ENCODE measurements at regions not wholly inside any gene's neighbourhood (a gene's known extent, or its start where the extent isn't known, plus 50 kb on each side); places are given as distances from the start of the nearest gene placed in this dataset.
"Not testable (repeated sequence)": the region's sequence is repeated elsewhere in the genome, so short reads cannot be mapped to it uniquely, and the experiment has no call there.

- DNase-seq (ENCODE audit: low spot score in 2 of 2) (peak in 1 of 2 donors; percentile 25), FAIRE-seq (no peak)
These were observed 52.7 kb downstream of the KCNA5 start for GRCh38 chr12:5096241-5096924.

GRCh38 chr12:5097786-5098185 lies 54.1 kb downstream of the KCNA5 start:
- DNase-seq (ENCODE audit: low spot score in 2 of 2) (no peak), FAIRE-seq (no peak)

GRCh38 chr12:5099136-5099535 lies 55.5 kb downstream of the KCNA5 start:
- FAIRE-seq, result no peak

GRCh38 chr12:5099591-5099990 lies 55.9 kb downstream of the KCNA5 start:
- FAIRE-seq (no peak), DNase-seq (ENCODE audit: low spot score in 2 of 2) (no peak)

More at GRCh38 chr12:5099136-5099535, 55.5 kb downstream of the KCNA5 start:
- no peak for DNase-seq (ENCODE audit: low spot score in 2 of 2)

GRCh38 chr12:5101686-5102085 lies 58.0 kb downstream of the KCNA5 start:
- no peak for FAIRE-seq
- no peak for DNase-seq (ENCODE audit: low spot score in 2 of 2)

GRCh38 chr12:5102261-5102789 lies 58.6 kb downstream of the KCNA5 start:
- DNase-seq (ENCODE audit: low spot score in 2 of 2), result no peak
- no peak for FAIRE-seq

GRCh38 chr12:5102806-5103205 lies 59.1 kb downstream of the KCNA5 start:
- DNase-seq (ENCODE audit: low spot score in 2 of 2), result no peak
- FAIRE-seq, result no peak

GRCh38 chr12:5110345-5110744 lies 66.7 kb downstream of the KCNA5 start:
- FAIRE-seq (no peak), DNase-seq (ENCODE audit: low spot score in 2 of 2) (no peak)

- no peak for FAIRE-seq
These were observed 70.8 kb downstream of the KCNA5 start for GRCh38 chr12:5114436-5114835.

GRCh38 chr12:5121784-5122183 lies 78.1 kb downstream of the KCNA5 start:
- not testable (repeated sequence) for DNase-seq (ENCODE audit: low spot score in 2 of 2); FAIRE-seq

More at GRCh38 chr12:5114436-5114835, 70.8 kb downstream of the KCNA5 start:
- no peak for DNase-seq (ENCODE audit: low spot score in 2 of 2)

GRCh38 chr12:5122256-5122831 lies 78.7 kb downstream of the KCNA5 start:
- not testable (repeated sequence) for FAIRE-seq; DNase-seq (ENCODE audit: low spot score in 2 of 2)

- FAIRE-seq, result no peak
These were observed 80.2 kb downstream of the KCNA5 start for GRCh38 chr12:5123921-5124320.

GRCh38 chr12:5124401-5124800 lies 80.7 kb downstream of the KCNA5 start:
- DNase-seq (ENCODE audit: low spot score in 2 of 2) (no peak), FAIRE-seq (no peak)

More at GRCh38 chr12:5123921-5124320, 80.2 kb downstream of the KCNA5 start:
- DNase-seq (ENCODE audit: low spot score in 2 of 2), result no peak

GRCh38 chr12:5134861-5135525 lies 91.3 kb downstream of the KCNA5 start:
- no peak for DNase-seq (ENCODE audit: low spot score in 2 of 2)
- no peak for FAIRE-seq

- DNase-seq (ENCODE audit: low spot score in 2 of 2) (no peak), FAIRE-seq (no peak)
These were observed 94.6 kb downstream of the KCNA5 start for GRCh38 chr12:5138256-5138655.

- FAIRE-seq, result no peak
These were observed 95.2 kb downstream of the KCNA5 start for GRCh38 chr12:5138845-5139244.

GRCh38 chr12:5139751-5140150 lies 96.1 kb downstream of the KCNA5 start:
- DNase-seq (ENCODE audit: low spot score in 2 of 2), result no peak
- no peak for FAIRE-seq

More at GRCh38 chr12:5138845-5139244, 95.2 kb downstream of the KCNA5 start:
- no peak for DNase-seq (ENCODE audit: low spot score in 2 of 2)

- FAIRE-seq (no peak), DNase-seq (ENCODE audit: low spot score in 2 of 2) (no peak)
These were observed 96.5 kb downstream of the KCNA5 start for GRCh38 chr12:5140190-5140589.

GRCh38 chr12:5148880-5149279 lies 105.2 kb downstream of the KCNA5 start:
- FAIRE-seq (no peak), DNase-seq (ENCODE audit: low spot score in 2 of 2) (no peak)

GRCh38 chr12:5154091-5154490 lies 110.4 kb downstream of the KCNA5 start:
- no peak for FAIRE-seq
- DNase-seq (ENCODE audit: low spot score in 2 of 2), result no peak

- FAIRE-seq, result no peak
These were observed 112.2 kb downstream of the KCNA5 start for GRCh38 chr12:5155866-5156265.

More at GRCh38 chr12:5155866-5156265, 112.2 kb downstream of the KCNA5 start:
- no peak for DNase-seq (ENCODE audit: low spot score in 2 of 2)
